Right lobe of liver (tissue), 6 donors: ENCODE measurements at regions not wholly inside any gene's neighbourhood (a gene's known extent, or its start where the extent isn't known, plus 50 kb on each side); places are given as distances from the start of the nearest gene placed in this dataset.

Experiments used
- ATAC-seq, 4 donors: fragments of 200-7000 bp; cut with Tn5 transposase; one replicate each; pipeline ENCODE4 v1.9.1; 2020; ENCODE audit warnings: mild to moderate bottlenecking in 4 of 4, moderate library complexity in 4 of 4
- DNase-seq, 3 donors: peaks; one replicate each; pipeline ENCODE4 v3.0.0-alpha.2; 2020
- H3K27ac ChIP-seq, 3 donors: fragments of 200-600 bp; one replicate each; pipeline ENCODE4 v1.8.0; 2022
- H3K27me3 ChIP-seq, 2 donors: fragments of 200-600 bp; one replicate each; pipeline ENCODE4 v1.8.0; 2022
- H3K36me3 ChIP-seq, 4 donors: fragments of 200-600 bp; sonication (generic) in 1 of 4; one replicate each; pipeline versions ENCODE4 v1.5.1 to v1.8.0; 2017 to 2022; ENCODE audit warnings: control low read depth in 1 of 4
- H3K4me1 ChIP-seq, 4 donors: fragments of 200-600 bp; sonication (generic) in 1 of 4; one replicate each; pipeline versions ENCODE4 v1.5.1 to v1.8.0; 2017 to 2022; ENCODE audit warnings: control low read depth in 1 of 4
- H3K4me3 ChIP-seq, 3 donors: fragments of 200-600 bp; one replicate each; pipeline ENCODE4 v1.8.0; 2022
- H3K9me3 ChIP-seq, 4 donors: fragments of 200-600 bp; sonication (generic) in 1 of 4; one replicate each; pipeline versions ENCODE4 v1.5.1 to v1.8.0; 2017 to 2022; ENCODE audit warnings: control low read depth in 1 of 4
- POLR2A ChIP-seq: fragments of 450-650 bp; IDR thresholded peaks from one replicate; pipeline ENCODE4 v1.6.1; 2017; ENCODE audit warnings: antibody characterized with exemption, mild to moderate bottlenecking
- WGBS: methylation state at CpG from one replicate; pipeline ENCODE4 v1.1.6; 2018; ENCODE audit warnings: low coverage, low lambda C conversion rate; ENCODE audit not compliant: insufficient coverage; ENCODE audit errors: missing lambda C conversion rate; 5-methylcytosine and 5-hydroxymethylcytosine counted together
- intact Hi-C, 2 donors: fragments of 100-400 bp; cut with DNase I; formaldehyde crosslinking; loops; one replicate each; pipeline versions ENCODE4 v1.11.2 to v1.14.1; 2022
- TF ChIP-seq, protein P1 (sequence below), 4 donors: fragments of 200-600 bp in 3 of 4; fragments of 450-650 bp in 1 of 4; IDR thresholded peaks; one replicate each; pipeline versions ENCODE4 v1.5.1 to v1.8.0; 2016 to 2022; ENCODE audit warnings: antibody characterized with exemption in 4 of 4, mild to moderate bottlenecking in 2 of 4
- donor health status: DM: no; HTN: yes; CAD: no.
- donor health status: DM: no; HTN: no; CAD: no.
- donor health status: DM: no; HTN: no; CAD: no.
- donor health status: DM: no; HTN: yes; CAD: no.
- donor health status: DM: no; HTN: yes; CAD: no.

DNA sequence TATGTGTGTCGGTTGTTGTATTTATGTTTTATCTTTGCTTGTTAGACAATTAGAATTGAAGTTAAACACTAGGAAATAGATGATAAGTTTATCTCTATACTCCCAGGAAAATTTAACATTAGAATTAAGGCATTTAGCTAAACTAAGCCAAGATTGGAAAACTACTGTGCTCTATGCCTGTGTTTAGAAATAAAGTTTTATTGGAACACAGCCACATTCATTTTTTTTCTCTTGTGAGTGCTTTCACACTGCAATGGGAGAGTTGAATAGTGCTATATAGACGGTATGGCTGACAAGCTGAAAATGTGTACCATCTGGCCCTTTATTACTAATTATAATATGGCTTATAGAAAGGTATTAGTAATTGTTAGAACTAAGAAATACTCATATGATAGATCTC lies 186.7 kb upstream of the NUDT6 start:
- DNase-seq (no peak), ATAC-seq (no peak)
- Histone ChIP-seq H3K27ac (no peak overlapping the region), H3K27me3 (no peaks in the 10 kb centered on the region), H3K9me3 (no peaks in the 10 kb centered on the region), H3K36me3 (no peaks in the 10 kb centered on the region), H3K4me3 (no peak overlapping the region), H3K4me1 (no peaks in the 10 kb centered on the region)
- 89% methylated on average over 2 of the region's 2 CpGs for WGBS
- TF ChIP-seq POLR2A = no peak
- TF ChIP-seq, protein P1, sequence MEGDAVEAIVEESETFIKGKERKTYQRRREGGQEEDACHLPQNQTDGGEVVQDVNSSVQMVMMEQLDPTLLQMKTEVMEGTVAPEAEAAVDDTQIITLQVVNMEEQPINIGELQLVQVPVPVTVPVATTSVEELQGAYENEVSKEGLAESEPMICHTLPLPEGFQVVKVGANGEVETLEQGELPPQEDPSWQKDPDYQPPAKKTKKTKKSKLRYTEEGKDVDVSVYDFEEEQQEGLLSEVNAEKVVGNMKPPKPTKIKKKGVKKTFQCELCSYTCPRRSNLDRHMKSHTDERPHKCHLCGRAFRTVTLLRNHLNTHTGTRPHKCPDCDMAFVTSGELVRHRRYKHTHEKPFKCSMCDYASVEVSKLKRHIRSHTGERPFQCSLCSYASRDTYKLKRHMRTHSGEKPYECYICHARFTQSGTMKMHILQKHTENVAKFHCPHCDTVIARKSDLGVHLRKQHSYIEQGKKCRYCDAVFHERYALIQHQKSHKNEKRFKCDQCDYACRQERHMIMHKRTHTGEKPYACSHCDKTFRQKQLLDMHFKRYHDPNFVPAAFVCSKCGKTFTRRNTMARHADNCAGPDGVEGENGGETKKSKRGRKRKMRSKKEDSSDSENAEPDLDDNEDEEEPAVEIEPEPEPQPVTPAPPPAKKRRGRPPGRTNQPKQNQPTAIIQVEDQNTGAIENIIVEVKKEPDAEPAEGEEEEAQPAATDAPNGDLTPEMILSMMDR (IDR thresholded peaks at IDR 0.05) = no peak
- intact Hi-C loops = no loop called here

DNA sequence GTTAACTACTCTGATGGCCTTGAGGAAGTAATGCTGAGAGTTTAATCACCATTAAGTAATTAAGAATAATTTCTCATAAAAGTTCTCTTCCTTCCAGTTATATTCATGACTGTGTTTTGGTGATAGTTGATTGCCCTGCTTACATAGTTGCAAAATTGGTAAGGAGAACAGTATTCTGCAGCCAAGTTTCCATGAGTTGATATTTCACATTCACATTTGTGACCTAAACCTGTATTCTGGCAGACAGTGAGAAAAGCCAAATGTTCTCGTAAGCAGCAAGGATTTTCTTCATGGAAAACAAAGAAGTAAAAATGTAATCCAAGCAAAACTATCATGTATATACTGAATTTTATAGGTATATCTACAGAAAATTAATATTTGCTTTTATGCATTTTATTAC lies 187.8 kb upstream of the NUDT6 start:
- no peaks in the 10 kb centered on the region for H3K27me3 ChIP-seq
- no peak overlapping the region for H3K4me3 ChIP-seq
- ATAC-seq (no peak), DNase-seq (no peak)
- H3K9me3 ChIP-seq = no peaks in the 10 kb centered on the region
- H3K27ac ChIP-seq = no peak overlapping the region
- TF ChIP-seq, protein P1 (IDR thresholded peaks at IDR 0.05) = no peak
- no peak for TF ChIP-seq POLR2A
- no peaks in the 10 kb centered on the region for H3K4me1 ChIP-seq
- intact Hi-C loops = no loop called here
- no peaks in the 10 kb centered on the region for H3K36me3 ChIP-seq
- 95% methylated on average over 1 of the region's 1 CpG for WGBS

DNA sequence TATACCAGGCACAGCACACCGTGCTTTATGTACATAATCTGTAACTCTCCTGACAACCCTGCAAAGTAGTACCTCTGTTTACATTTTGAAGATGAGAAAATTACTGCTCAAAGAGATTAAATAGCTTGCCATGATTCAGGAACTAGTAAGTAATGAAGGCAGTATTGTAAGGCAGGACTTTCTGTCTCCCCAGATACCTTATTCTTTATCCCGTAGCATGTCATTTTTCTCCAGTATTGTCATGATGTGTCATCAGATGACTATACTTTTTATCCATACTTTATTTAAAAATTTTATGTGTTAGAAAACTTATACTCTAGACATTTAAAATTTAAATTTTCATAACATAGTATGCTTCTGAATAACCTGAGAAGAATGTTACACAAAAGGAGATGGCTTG lies 188.3 kb upstream of the NUDT6 start:
- ATAC-seq (no peak), DNase-seq (no peak)
- Histone ChIP-seq H3K36me3 (no peaks in the 10 kb centered on the region), H3K27ac (no peak overlapping the region), H3K4me1 (no peaks in the 10 kb centered on the region), H3K27me3 (no peaks in the 10 kb centered on the region), H3K9me3 (no peaks in the 10 kb centered on the region), H3K4me3 (no peak overlapping the region)
- intact Hi-C loops = no loop called here
- 97% methylated on average over 2 of the region's 2 CpGs for WGBS
- TF ChIP-seq, protein P1 (IDR thresholded peaks at IDR 0.05) = no peak
- no peak for TF ChIP-seq POLR2A

DNA sequence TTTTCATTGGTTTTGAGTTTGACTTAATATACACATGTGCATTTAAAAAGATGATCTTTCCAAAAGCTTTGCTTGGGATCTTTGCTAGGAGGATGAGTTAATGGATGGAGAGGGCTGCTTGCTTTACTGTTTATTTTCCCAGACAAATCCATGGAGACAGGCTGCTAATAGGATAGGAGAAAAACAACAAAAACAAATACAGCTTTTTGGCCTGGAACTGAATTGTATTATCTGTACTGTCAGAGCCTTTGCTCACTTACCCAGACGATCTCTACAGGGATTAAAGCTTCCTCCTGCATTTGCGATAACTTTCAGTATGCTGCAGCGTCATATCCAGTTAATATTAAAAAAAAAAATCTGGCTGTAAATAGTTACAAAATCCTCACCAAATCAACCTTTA lies 190.8 kb upstream of the NUDT6 start:
- no peaks in the 10 kb centered on the region for H3K36me3 ChIP-seq
- WGBS = 83% methylated on average over 3 of the region's 3 CpGs
- TF ChIP-seq, protein P1 (IDR thresholded peaks at IDR 0.05) = no peak
- TF ChIP-seq POLR2A = no peak
- no peak overlapping the region for H3K4me3 ChIP-seq
- H3K4me1 ChIP-seq = no peaks in the 10 kb centered on the region
- H3K27ac ChIP-seq = no peak overlapping the region
- DNase-seq = no peak
- intact Hi-C loops = no loop called here
- H3K9me3 ChIP-seq = no peaks in the 10 kb centered on the region
- no peak for ATAC-seq
- H3K27me3 ChIP-seq = no peaks in the 10 kb centered on the region
